GM23338 (cell line): ENCODE measurements at regions not wholly inside any gene's neighbourhood (a gene's known extent, or its start where the extent isn't known, plus 50 kb on each side); places are given as distances from the start of the nearest gene placed in this dataset.

Experiments used
- ATAC-seq: fragments of 200-7000 bp; cut with Tn5 transposase; 3 replicates; pipeline ENCODE4 v1.9.1; 2020
- DNase-seq: peaks from one replicate; pipeline ENCODE4 v3.0.0-alpha.2; 2015; ENCODE audit warnings: low spot score
- H2AFZ ChIP-seq: fragments of 200-600 bp; sonication (generic); 2 replicates; pipeline ENCODE4 v1.8.0; 2016; ENCODE audit warnings: antibody characterized with exemption, mild to moderate bottlenecking, moderate library complexity
- H3F3A ChIP-seq: fragments of 200-600 bp; sonication (generic); replicated peaks from 2 replicates; pipeline ENCODE4 v1.8.0; 2017; ENCODE audit warnings: antibody characterized with exemption, mixed run types, low read depth
- H3K27ac ChIP-seq: fragments of 200-600 bp; sonication (generic); 2 replicates; pipeline ENCODE4 v1.6.1; 2016; ENCODE audit warnings: low read depth
- H3K27me3 ChIP-seq: fragments of 200-600 bp; sonication (generic); 2 replicates; pipeline ENCODE4 v1.8.0; 2016; ENCODE audit warnings: mild to moderate bottlenecking, mixed run types, moderate library complexity; ENCODE audit not compliant: insufficient read depth
- H3K36me3 ChIP-seq: fragments of 200-600 bp; sonication (generic); 2 replicates; pipeline ENCODE4 v1.8.0; 2016; ENCODE audit warnings: mild to moderate bottlenecking; ENCODE audit not compliant: insufficient read depth
- H3K4me1 ChIP-seq: fragments of 200-600 bp; sonication (generic); 2 replicates; pipeline ENCODE4 v1.8.0; 2016; ENCODE audit warnings: mild to moderate bottlenecking, moderate library complexity; ENCODE audit not compliant: insufficient read depth
- H3K4me2 ChIP-seq: fragments of 200-600 bp; sonication (generic); 2 replicates; pipeline ENCODE4 v1.7.1; 2017; ENCODE audit warnings: mixed run types
- H3K4me3 ChIP-seq: fragments of 200-600 bp; sonication (generic); 2 replicates; pipeline ENCODE4 v1.6.1; 2016; ENCODE audit warnings: mixed run types
- H3K79me2 ChIP-seq: fragments of 200-600 bp; sonication (generic); replicated peaks from 2 replicates; pipeline ENCODE4 v1.8.0; 2017; ENCODE audit warnings: mild to moderate bottlenecking; ENCODE audit not compliant: insufficient read depth
- H3K9me2 ChIP-seq: fragments of 200-600 bp; sonication (generic); 2 replicates; pipeline ENCODE4 v1.8.0; 2017; ENCODE audit not compliant: insufficient read depth
- H4K20me1 ChIP-seq: fragments of 200-600 bp; sonication (generic); replicated peaks from 2 replicates; pipeline ENCODE4 v1.8.0; 2017; ENCODE audit warnings: mild to moderate bottlenecking; ENCODE audit not compliant: insufficient read depth
- H3K27ac Mint-ChIP-seq: 2 replicates; pipeline ENCODE4 v1.8.0; 2020; ENCODE audit warnings: inconsistent platforms, mild to moderate bottlenecking, moderate library complexity, mixed read lengths
- H3K27me3 Mint-ChIP-seq: 3 replicates; pipeline ENCODE4 v1.8.0; 2022; ENCODE audit warnings: low read depth, mild to moderate bottlenecking, moderate library complexity, mixed read lengths, inconsistent platforms; ENCODE audit not compliant: insufficient read depth, poor library complexity
- H3K36me3 Mint-ChIP-seq: 3 replicates; pipeline ENCODE4 v1.8.0; 2021; ENCODE audit warnings: low read depth, mild to moderate bottlenecking, inconsistent platforms, moderate library complexity, mixed read lengths
- H3K4me1 Mint-ChIP-seq: 3 replicates; pipeline ENCODE4 v1.8.0; 2020; ENCODE audit warnings: mild to moderate bottlenecking, inconsistent platforms, mixed read lengths
- H3K4me3 Mint-ChIP-seq: 3 replicates; pipeline ENCODE4 v1.8.0; 2021; ENCODE audit warnings: moderate library complexity, mild to moderate bottlenecking, inconsistent platforms, mixed read lengths
- H3K9me3 Mint-ChIP-seq: 3 replicates; pipeline ENCODE4 v1.8.0; 2020; ENCODE audit warnings: moderate library complexity, mild to moderate bottlenecking, inconsistent platforms, mixed read lengths
- CREB1 ChIP-seq: fragments of 250-450 bp; sonication (Bioruptor Pico); IDR thresholded peaks from 2 replicates; pipeline ENCODE4 v1.5.0; 2020; ENCODE audit warnings: low read depth, mild to moderate bottlenecking, moderate library complexity
- CTCF ChIP-seq, 2 experiments: fragments of 200-600 bp in 1 of 2; sonication (generic) in 1 of 2; conservative IDR thresholded peaks; 2 replicates each; pipeline versions ENCODE4 v1.5.1 to v1.6.1; 2016 to 2017; ENCODE audit warnings: antibody characterized with exemption in 2 of 2, low read depth in 2 of 2, mild to moderate bottlenecking in 2 of 2, moderate library complexity in 1 of 2
- EZH2 ChIP-seq: fragments of 200-600 bp; sonication (generic); IDR thresholded peaks from one replicate; pipeline ENCODE4 v1.8.0; 2017; ENCODE audit warnings: antibody characterized with exemption, mild to moderate bottlenecking, low read depth; ENCODE audit not compliant: unreplicated experiment
- EZH2phosphoT487 ChIP-seq: fragments of 200-600 bp; sonication (generic); IDR thresholded peaks from one replicate; pipeline ENCODE4 v1.8.1; 2018; ENCODE audit warnings: antibody characterized with exemption; ENCODE audit not compliant: unreplicated experiment
- NANOG ChIP-seq: IDR thresholded peaks from 2 replicates; pipeline ENCODE4 v1.6.1; 2016; ENCODE audit warnings: antibody characterized with exemption, borderline replicate concordance
- POLR2AphosphoS5 ChIP-seq: IDR thresholded peaks from 2 replicates; pipeline ENCODE4 v1.6.1; 2016; ENCODE audit warnings: antibody characterized with exemption, low read depth
- STAT1 ChIP-seq: IDR thresholded peaks from one replicate; pipeline ENCODE4 v1.6.1; 2016; ENCODE audit warnings: antibody characterized with exemption; ENCODE audit not compliant: unreplicated experiment
- ZNF114 ChIP-seq: fragments of 250-450 bp; sonication (Bioruptor Pico); IDR thresholded peaks from 2 replicates; pipeline ENCODE4 v1.5.0; 2020; ENCODE audit warnings: mild to moderate bottlenecking, moderate library complexity
- TF ChIP-seq, protein P1 (sequence below): IDR thresholded peaks from one replicate; pipeline ENCODE4 v1.6.1; 2018; ENCODE audit warnings: antibody characterized with exemption; ENCODE audit not compliant: unreplicated experiment
- TF ChIP-seq, protein P2 (sequence below): IDR thresholded peaks from 2 replicates; pipeline ENCODE4 v1.6.1; 2016; ENCODE audit warnings: antibody characterized with exemption
- TF ChIP-seq, protein P3 (sequence below): fragments of 250-450 bp; sonication (Bioruptor Pico); IDR thresholded peaks from 2 replicates; pipeline ENCODE4 v1.5.0; 2020; ENCODE audit warnings: mild to moderate bottlenecking, moderate library complexity

- H3K27ac ChIP-seq = no peak overlapping the region
- no peaks in the 10 kb centered on the region for H3K36me3 ChIP-seq
- 0 out of 2 replicates have a peak, but pooled peaks cover 8% of the 10 kb centered on the region for H3K4me1 ChIP-seq
- Mint-ChIP-seq H3K4me3 (no peak overlapping the region), H3K27ac (no peak overlapping the region), H3K9me3 (no peaks in the 10 kb centered on the region; the same call in 2 of the 3 replicates), H3K36me3 (no peaks in the 10 kb centered on the region), H3K4me1 (peaks cover 21% of the 10 kb centered on the region), H3K27me3 (peaks cover 2% of the 10 kb centered on the region)
- H3K9me2 ChIP-seq = peaks cover 2% of the 10 kb centered on the region; the same call in 1 of the 2 replicates
- no peaks in the 10 kb centered on the region for H3K27me3 ChIP-seq
- DNase-seq (no peak), ATAC-seq (no peak)
- no peaks in the 10 kb centered on the region for H3K79me2 ChIP-seq
- TF ChIP-seq CREB1 (CRISPR knock-in tag) = no peak
- TF ChIP-seq, protein P1, sequence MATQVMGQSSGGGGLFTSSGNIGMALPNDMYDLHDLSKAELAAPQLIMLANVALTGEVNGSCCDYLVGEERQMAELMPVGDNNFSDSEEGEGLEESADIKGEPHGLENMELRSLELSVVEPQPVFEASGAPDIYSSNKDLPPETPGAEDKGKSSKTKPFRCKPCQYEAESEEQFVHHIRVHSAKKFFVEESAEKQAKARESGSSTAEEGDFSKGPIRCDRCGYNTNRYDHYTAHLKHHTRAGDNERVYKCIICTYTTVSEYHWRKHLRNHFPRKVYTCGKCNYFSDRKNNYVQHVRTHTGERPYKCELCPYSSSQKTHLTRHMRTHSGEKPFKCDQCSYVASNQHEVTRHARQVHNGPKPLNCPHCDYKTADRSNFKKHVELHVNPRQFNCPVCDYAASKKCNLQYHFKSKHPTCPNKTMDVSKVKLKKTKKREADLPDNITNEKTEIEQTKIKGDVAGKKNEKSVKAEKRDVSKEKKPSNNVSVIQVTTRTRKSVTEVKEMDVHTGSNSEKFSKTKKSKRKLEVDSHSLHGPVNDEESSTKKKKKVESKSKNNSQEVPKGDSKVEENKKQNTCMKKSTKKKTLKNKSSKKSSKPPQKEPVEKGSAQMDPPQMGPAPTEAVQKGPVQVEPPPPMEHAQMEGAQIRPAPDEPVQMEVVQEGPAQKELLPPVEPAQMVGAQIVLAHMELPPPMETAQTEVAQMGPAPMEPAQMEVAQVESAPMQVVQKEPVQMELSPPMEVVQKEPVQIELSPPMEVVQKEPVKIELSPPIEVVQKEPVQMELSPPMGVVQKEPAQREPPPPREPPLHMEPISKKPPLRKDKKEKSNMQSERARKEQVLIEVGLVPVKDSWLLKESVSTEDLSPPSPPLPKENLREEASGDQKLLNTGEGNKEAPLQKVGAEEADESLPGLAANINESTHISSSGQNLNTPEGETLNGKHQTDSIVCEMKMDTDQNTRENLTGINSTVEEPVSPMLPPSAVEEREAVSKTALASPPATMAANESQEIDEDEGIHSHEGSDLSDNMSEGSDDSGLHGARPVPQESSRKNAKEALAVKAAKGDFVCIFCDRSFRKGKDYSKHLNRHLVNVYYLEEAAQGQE = no peak
- no peak for TF ChIP-seq EZH2
- TF ChIP-seq ZNF114 (CRISPR knock-in tag) = no peak
- TF ChIP-seq EZH2phosphoT487 = no peak
- no peak for TF ChIP-seq NANOG
- TF ChIP-seq, protein P2, sequence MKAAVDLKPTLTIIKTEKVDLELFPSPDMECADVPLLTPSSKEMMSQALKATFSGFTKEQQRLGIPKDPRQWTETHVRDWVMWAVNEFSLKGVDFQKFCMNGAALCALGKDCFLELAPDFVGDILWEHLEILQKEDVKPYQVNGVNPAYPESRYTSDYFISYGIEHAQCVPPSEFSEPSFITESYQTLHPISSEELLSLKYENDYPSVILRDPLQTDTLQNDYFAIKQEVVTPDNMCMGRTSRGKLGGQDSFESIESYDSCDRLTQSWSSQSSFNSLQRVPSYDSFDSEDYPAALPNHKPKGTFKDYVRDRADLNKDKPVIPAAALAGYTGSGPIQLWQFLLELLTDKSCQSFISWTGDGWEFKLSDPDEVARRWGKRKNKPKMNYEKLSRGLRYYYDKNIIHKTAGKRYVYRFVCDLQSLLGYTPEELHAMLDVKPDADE = no peak
- TF ChIP-seq STAT1 = no peak
- no peak for TF ChIP-seq CTCF (conservative IDR thresholded peaks at IDR 0.05; ENCODE audit: low read depth in 2 of 2)
- TF ChIP-seq POLR2AphosphoS5 = no peak
- TF ChIP-seq, protein P3, sequence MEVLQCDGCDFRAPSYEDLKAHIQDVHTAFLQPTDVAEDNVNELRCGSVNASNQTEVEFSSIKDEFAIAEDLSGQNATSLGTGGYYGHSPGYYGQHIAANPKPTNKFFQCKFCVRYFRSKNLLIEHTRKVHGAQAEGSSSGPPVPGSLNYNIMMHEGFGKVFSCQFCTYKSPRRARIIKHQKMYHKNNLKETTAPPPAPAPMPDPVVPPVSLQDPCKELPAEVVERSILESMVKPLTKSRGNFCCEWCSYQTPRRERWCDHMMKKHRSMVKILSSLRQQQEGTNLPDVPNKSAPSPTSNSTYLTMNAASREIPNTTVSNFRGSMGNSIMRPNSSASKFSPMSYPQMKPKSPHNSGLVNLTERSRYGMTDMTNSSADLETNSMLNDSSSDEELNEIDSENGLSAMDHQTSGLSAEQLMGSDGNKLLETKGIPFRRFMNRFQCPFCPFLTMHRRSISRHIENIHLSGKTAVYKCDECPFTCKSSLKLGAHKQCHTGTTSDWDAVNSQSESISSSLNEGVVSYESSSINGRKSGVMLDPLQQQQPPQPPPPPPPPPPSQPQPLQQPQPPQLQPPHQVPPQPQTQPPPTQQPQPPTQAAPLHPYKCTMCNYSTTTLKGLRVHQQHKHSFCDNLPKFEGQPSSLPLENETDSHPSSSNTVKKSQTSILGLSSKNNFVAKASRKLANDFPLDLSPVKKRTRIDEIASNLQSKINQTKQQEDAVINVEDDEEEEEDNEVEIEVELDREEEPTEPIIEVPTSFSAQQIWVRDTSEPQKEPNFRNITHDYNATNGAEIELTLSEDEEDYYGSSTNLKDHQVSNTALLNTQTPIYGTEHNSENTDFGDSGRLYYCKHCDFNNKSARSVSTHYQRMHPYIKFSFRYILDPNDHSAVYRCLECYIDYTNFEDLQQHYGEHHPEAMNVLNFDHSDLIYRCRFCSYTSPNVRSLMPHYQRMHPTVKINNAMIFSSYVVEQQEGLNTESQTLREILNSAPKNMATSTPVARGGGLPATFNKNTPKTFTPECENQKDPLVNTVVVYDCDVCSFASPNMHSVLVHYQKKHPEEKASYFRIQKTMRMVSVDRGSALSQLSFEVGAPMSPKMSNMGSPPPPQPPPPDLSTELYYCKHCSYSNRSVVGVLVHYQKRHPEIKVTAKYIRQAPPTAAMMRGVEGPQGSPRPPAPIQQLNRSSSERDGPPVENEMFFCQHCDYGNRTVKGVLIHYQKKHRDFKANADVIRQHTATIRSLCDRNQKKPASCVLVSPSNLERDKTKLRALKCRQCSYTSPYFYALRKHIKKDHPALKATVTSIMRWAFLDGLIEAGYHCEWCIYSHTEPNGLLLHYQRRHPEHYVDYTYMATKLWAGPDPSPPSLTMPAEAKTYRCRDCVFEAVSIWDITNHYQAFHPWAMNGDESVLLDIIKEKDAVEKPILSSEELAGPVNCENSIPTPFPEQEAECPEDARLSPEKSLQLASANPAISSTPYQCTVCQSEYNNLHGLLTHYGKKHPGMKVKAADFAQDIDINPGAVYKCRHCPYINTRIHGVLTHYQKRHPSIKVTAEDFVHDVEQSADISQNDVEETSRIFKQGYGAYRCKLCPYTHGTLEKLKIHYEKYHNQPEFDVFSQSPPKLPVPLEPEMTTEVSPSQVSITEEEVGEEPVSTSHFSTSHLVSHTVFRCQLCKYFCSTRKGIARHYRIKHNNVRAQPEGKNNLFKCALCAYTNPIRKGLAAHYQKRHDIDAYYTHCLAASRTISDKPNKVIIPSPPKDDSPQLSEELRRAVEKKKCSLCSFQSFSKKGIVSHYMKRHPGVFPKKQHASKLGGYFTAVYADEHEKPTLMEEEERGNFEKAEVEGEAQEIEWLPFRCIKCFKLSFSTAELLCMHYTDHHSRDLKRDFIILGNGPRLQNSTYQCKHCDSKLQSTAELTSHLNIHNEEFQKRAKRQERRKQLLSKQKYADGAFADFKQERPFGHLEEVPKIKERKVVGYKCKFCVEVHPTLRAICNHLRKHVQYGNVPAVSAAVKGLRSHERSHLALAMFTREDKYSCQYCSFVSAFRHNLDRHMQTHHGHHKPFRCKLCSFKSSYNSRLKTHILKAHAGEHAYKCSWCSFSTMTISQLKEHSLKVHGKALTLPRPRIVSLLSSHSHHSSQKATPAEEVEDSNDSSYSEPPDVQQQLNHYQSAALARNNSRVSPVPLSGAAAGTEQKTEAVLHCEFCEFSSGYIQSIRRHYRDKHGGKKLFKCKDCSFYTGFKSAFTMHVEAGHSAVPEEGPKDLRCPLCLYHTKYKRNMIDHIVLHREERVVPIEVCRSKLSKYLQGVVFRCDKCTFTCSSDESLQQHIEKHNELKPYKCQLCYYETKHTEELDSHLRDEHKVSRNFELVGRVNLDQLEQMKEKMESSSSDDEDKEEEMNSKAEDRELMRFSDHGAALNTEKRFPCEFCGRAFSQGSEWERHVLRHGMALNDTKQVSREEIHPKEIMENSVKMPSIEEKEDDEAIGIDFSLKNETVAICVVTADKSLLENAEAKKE (CRISPR knock-in tag) = no peak
- no peaks in the 10 kb centered on the region for H4K20me1 ChIP-seq
- no peak overlapping the region for H3K4me3 ChIP-seq
- H3F3A ChIP-seq = no peaks in the 10 kb centered on the region
- no peak overlapping the region for H2AFZ ChIP-seq
- H3K4me2 ChIP-seq = no peak overlapping the region
These were observed 483.9 kb upstream of the TBL1XR1 start for GRCh38 chr3:177681156-177681555.
